H7 (cell line): ENCODE measurements at regions not wholly inside any gene's neighbourhood (a gene's known extent, or its start where the extent isn't known, plus 50 kb on each side); places are given as distances from the start of the nearest gene placed in this dataset.
"Not testable (repeated sequence)": the region's sequence is repeated elsewhere in the genome, so short reads cannot be mapped to it uniquely, and the experiment has no call there.

Source experiments
- DNase-seq: peaks from one replicate; pipeline ENCODE4 v3.0.0; 2012
- H3K27me3 ChIP-seq: 2 replicates; pipeline ENCODE4 v1.6.0; 2011; ENCODE audit warnings: mild to moderate bottlenecking, low read length; ENCODE audit not compliant: control insufficient read depth, insufficient read depth
- H3K36me3 ChIP-seq: replicated peaks from 2 replicates; pipeline ENCODE4 v1.5.1; 2011; ENCODE audit warnings: low read length; ENCODE audit not compliant: control insufficient read depth, insufficient read depth
- H3K4me3 ChIP-seq: 2 replicates; pipeline ENCODE4 v1.5.1; 2011; ENCODE audit warnings: low read depth, mild to moderate bottlenecking, control low read depth, low read length, moderate library complexity; ENCODE audit not compliant: insufficient read depth

DNA sequence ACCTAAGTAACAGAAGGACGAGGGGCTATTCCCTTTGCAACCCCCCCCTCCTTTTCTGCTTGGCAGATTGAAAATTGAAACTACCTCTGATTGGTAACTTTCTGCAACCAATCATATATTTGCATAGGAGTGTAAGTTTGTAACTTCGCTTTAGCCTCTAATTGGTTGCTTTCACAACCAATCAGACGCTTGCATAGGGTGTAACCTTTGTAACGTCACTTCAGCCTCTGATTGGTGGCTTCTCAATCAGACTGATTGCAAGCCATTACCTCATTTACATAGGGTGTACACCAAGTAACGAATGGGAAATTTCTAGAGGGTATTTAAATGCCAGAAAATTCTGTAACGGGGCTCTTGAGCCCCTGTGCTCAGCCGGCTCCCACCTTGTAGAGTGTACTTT, 131.9 kb upstream of the FOXD4L5 start:
- DNase-seq, H3K27me3 ChIP-seq, H3K4me3 ChIP-seq, H3K36me3 ChIP-seq: not testable (repeated sequence)

DNA sequence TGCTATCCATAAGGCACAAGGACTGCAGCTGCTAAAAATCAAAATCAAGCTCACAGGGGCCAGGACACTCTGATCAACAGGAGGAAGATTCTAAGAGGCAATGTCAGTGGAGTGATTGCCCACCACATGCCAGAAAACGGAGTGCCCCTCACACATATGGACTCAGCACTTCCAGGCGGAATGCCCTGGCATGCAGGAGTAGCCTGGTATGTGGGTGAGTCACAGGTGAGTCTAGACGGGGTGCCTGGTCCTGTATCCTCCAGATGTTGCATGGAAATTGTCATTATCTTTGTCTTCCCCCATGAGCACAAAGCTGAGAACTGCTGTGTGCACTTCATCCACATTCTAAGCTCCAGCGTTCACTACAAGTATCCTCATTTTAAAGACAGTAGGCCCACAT, 129.2 kb upstream of the FOXD4L5 start:
- H3K4me3 ChIP-seq, DNase-seq, H3K36me3 ChIP-seq, H3K27me3 ChIP-seq: not testable (repeated sequence)

DNA sequence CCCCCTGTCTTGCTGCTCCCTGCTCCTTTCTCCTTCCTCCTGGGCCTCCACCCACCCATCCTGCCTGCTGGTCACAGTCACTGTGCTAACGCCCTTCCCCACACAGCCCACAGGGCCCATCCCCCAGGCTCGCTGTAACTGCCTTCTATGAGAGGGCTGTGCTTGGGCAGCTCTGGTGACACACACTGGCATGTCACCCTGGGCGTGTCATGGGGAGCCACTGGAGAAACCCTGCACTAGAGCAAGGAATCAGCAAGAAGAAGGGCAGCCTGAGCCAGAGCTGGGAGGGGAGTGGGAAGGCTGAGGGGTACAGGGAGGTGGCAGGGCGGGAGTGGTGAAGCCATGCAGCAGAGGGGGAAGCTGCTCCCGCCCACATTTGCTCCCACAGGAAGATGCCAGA, 128.4 kb upstream of the FOXD4L5 start:
- not testable (repeated sequence) for DNase-seq, H3K4me3 ChIP-seq, H3K27me3 ChIP-seq, H3K36me3 ChIP-seq

DNA sequence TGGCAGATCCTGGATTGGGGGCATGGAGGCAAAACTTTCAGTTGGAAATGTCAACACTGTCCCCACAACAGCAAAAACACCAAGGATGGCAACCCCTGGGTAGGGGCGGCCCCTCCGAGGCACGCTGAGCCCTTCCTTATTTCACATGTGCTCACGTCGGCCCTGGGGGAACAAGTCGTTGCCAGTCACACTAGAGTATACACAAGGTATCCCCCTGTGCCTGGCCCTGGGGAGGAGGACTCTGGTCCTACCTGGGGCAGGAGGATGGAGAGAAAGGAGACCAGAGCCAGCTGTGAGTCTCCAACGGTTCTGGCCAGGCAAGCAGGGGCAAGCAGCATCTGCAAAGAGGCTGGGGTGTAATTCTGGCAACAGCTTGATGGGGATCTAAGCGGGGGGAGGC, 126.9 kb upstream of the FOXD4L5 start:
- no peak for DNase-seq
- Histone ChIP-seq H3K4me3 (no peak overlapping the region), H3K27me3 (no peaks in the 10 kb centered on the region), H3K36me3 (no peaks in the 10 kb centered on the region)

DNA sequence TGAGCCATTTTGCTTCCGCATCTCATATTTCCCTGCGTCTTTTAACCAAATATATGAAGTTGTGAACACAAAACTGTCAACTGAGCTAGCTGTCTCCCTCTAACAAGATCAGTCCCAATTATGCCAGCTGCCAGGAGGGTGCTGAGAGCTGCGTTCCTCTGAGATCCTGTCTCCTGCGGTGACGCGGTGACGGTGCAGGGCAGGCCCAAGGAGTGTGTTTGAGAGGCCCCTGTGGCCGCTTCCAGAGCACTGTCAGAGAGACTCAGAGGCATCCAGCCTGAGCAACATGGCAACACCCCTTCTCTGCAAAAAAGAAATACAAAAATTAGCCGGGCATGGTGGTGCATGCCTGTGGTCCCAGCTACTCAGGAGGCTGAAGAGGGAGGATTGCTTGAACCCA, 126.3 kb upstream of the FOXD4L5 start:
- DNase-seq: no peak
- Histone ChIP-seq H3K27me3 (no peaks in the 10 kb centered on the region), H3K36me3 (no peaks in the 10 kb centered on the region), H3K4me3 (no peak overlapping the region)

DNA sequence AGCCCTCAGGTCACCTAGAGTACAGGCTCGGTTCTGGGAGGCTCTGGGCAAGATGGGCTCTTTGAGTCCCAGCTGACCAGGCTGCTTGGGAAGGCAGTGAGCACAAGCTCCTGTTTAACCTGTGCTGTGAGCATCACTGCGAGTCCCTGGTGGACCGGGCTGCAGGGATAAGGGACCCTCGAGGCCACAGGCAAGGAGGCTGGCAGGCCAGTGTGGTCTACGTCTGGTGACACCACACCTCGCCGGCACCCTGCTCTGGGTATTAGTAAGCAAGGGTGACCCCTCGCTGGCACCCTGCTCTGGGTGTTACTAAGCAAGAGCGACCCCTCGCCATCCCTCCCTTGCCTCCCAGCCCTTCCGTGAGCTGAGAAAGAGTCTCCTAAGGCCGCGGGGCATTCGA, 125.9 kb upstream of the FOXD4L5 start:
- Histone ChIP-seq H3K27me3 (no peaks in the 10 kb centered on the region), H3K36me3 (no peaks in the 10 kb centered on the region), H3K4me3 (no peak overlapping the region)
- DNase-seq: no peak

DNA sequence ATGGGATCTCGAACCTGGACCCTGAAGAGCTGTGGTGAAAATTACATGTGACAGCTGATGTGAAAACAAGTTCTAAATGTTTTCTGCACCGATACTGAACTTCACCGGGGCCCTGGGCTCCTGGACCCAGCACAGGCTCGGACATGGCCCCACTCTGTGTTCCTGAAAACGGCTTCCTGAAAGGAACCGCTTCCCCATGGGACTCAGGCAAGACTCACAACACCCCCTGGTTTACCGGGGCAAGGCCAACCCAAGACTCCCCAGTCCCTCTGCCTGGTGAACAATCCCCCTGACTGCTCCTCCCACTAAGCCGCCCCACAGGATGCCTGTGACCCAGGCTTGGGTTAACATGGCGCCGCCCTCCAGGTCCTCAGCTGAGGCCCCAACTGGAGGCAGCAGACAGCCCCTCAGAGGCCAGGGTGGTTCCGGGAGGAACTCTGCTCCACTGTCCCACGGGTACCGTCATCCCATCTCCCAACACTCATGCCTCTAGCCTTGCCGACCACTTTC, 124.5 kb upstream of the FOXD4L5 start:
- DNase-seq: no peak
- Histone ChIP-seq H3K4me3 (no peak overlapping the region), H3K27me3 (no peaks in the 10 kb centered on the region), H3K36me3 (no peaks in the 10 kb centered on the region)

DNA sequence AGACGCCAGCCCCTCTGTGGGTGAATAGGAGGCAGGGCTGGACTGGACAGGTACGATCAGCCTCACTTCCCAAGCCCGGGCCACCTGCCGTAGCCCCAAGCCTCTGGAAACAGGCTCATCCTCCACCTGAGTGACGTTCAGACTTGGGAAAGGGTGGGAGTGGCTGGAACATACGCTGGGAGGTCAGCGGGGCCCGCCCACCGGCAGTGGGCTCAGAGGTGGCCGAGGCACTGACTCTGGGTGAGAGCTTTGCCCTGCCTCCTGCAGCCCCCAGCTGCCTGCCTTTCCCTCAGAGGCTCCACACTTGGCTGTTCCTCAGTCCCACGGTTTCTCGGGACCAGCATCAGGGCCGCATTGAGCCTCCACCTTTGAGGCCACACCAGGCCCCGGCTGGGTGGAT, 123.8 kb upstream of the FOXD4L5 start:
- H3K4me3 ChIP-seq, H3K27me3 ChIP-seq, H3K36me3 ChIP-seq, DNase-seq: not testable (repeated sequence)

DNA sequence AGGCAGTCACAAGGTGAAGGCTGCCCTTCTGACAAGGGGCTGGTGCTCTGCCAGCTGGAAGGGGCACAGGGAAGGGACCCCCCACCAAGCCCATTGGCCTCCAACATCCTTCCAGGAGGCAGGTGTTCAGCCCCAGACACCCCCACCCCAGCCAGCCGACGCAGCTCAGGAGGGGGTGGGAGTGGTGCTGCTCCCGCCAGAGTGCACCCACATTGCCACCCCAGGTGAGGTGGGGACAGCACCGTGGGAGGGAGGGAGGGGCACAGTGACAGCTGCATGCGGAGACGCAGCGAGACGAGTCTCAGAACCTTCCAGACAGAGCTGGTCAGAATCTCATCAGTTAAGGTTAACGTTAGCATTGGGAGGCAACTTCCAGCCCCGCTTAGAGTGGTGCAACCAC, 121.6 kb upstream of the FOXD4L5 start:
- not testable (repeated sequence) for H3K27me3 ChIP-seq, DNase-seq, H3K4me3 ChIP-seq, H3K36me3 ChIP-seq

DNA sequence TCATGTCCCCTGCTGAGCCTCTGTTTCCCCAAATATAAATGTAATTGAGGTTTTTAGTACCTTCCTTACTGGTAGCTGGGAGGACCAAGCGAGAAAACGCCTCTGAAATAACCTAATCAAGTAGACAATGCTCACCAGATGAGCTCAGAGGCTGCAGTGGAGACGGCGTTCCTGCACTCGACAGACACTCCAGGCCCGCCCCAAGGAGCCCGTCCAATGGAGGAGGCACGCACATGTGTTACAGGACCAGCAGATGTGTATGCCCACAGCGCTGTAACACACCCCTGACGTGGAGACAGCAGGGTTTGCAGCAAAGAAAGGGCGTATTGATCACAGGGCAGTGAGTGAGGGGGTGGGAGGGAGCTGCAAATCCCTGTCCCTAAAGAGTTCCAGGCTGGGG, 120.8 kb upstream of the FOXD4L5 start:
- H3K4me3 ChIP-seq, H3K27me3 ChIP-seq, DNase-seq, H3K36me3 ChIP-seq: not testable (repeated sequence)

DNA sequence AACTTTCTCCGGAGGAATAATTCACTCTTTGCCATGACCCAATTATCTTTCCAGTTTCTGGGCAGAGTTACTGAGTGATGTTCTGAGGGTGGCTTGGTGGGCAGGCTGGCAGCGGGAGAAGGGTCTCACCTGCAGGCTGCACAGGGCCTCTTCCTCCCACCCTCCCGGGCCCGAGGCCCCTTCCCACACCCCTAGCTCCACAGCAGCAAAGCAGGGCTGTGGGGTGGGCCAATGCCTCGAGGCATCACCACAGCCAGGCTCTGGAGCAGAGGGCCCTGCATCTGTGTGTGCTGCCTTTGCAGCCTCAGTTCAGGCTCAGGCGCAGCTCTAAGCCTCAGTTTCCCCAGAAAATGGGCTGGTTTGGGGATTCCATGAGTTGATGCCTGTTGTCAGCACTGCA, 120.2 kb upstream of the FOXD4L5 start:
- H3K27me3 ChIP-seq: no peaks in the 10 kb centered on the region
- H3K36me3 ChIP-seq: no peaks in the 10 kb centered on the region
- DNase-seq: no peak
- H3K4me3 ChIP-seq: no peak overlapping the region

DNA sequence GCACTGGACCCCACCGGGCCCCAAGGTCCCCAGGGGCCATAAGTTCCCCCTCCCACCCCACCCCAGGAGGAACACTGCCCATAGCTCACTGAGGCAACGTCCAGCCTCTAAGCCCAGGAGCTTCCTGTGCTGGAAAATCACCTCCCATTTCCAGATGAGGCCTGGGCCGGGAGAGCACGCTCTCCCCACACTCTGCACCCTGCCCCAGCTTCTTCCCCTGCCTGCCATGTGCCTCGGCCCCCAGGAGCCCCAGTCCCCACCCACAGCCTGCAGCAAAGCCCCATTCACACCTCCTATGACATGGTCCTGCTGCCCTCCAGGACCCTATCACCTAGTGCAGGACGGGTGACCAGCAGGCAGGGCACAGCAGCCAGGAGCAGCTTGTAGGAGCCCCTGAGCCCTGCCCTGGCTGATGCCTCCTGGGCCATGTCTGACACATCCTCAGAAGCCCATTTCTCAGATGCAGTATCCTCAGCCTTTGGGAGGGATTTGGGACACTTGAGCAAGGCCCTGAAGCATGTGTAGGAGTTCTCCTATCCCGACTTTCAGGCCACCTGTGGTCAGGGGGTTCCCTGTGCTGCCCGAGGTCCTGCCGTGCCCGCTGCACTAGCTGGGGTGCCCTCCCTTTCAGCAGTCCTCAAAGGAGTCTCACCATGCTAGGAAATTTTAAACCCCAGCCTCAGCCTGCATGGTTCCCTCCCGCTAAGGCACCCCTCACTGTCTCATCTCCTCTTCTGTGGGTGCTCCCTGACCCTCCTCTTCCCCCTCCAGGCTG, 119.4 kb upstream of the FOXD4L5 start:
- Histone ChIP-seq H3K4me3 (no peak overlapping the region), H3K27me3 (no peaks in the 10 kb centered on the region), H3K36me3 (no peaks in the 10 kb centered on the region)
- DNase-seq: no peak

DNA sequence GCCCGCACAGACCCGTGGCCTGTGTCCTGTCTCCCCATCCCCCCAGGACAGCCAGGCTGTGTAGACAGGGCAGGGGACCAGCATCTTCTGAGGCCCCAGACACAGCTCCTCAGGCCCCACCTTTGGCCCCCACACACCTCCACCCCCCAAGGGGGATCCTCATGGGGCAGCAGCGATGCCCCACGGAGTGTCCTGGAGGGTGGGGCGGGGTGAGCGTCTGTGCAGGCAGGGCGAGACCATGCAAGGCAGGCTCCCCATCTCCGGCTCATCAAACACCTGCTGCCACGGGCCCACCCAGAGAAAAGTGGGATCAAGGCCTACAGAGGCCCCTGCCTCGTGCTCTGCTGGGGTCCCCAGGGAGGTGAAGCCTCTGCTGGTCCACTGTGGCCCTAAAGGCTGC, 118.7 kb upstream of the FOXD4L5 start:
- no peaks in the 10 kb centered on the region for H3K36me3 ChIP-seq
- H3K27me3 ChIP-seq: no peaks in the 10 kb centered on the region
- DNase-seq: no peak
- no peak overlapping the region for H3K4me3 ChIP-seq

DNA sequence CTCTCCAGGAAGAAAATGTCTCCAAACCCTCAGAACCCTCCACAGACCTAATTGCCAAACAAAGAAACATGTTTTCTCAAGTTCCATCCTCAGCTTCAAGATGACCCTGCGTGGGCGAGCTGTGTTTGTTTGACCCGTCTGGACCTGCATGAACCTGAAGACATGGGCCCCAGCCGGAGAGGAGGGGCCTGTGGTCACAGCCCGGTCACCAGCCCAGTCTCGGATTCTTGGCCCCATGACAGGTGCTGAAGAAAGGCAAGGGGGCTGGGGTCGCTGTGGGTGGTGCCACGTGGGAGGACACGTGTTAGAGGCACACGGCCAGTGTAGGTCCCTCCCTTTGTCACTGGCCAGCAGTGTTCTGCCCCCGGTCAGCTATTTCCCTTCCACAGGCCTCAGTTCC, 118.1 kb upstream of the FOXD4L5 start:
- H3K27me3 ChIP-seq, DNase-seq, H3K4me3 ChIP-seq, H3K36me3 ChIP-seq: not testable (repeated sequence)

DNA sequence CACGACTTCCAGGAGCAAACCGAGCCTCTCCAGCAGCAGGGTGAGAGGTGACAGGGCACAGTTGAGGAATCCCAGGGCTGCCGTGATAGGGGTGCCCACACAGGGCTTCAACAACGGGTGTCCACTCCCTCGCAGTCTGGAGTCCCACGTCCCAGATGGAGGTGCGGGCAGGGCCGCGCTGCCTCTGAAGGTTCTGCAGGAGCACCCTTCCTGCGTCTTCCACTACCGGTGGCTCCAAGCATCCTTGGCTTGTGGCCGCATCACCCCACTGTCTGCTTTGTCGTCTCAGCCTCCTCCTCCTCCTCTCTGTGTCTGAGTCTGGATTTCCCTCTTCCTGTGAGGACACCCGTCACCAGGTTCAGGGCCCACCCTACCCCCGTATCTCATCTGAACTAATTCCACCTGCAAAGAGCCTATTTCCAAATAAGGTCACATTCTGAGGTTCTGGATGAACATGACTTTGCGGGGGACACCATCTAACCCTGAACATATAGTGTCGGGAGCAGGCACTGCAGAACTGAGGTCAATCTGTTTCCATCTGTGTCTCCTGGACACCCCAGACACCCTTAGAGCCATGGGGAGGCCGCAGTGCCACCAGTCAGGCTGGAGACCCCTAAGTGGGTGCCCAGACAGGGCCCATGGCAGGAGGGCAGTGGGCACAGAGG, 117.3 kb upstream of the FOXD4L5 start:
- DNase-seq, H3K27me3 ChIP-seq, H3K4me3 ChIP-seq, H3K36me3 ChIP-seq: not testable (repeated sequence)
